ENCODE measurements at regions not wholly inside any gene's neighbourhood (a gene's known extent, or its start where the extent isn't known, plus 50 kb on each side); places are given as distances from the start of the nearest gene placed in this dataset.

DNA sequence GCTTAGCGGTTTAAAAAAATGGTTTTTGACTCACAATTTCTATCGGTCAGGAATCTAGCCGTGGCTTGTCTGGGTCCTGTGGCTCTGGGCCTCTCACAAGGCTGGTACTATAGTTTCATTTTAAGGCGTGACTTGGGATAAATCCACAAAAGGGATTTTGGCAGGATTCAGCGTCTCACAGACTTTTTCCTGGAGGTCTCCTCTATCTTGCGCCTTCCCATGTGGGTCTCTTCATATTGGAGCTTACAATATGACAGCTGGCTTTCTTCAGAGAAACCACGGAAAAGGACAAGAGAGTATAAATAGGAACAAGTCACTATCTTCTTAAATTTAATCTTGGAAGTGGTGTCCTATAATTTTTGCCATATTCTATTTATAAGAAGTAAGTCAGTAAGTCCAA, 250.5 kb downstream of the DSC3 start:
- TF ChIP-seq CTCF (optimal IDR thresholded peaks at IDR 0.05 in 1 of 3, IDR thresholded peaks at IDR 0.05 in 1 of 3, conservative IDR thresholded peaks at IDR 0.05 in 1 of 3; ENCODE audit: extremely low read depth in 1 of 3, insufficient read depth in 2 of 3, low read length in 3 of 3) (no peak), EZH2 (IDR thresholded peaks at IDR 0.05; ENCODE audit: low read length) (no peak)

All from keratinocyte (primary cell).